ENCODE measurements at regions not wholly inside any gene's neighbourhood (a gene's known extent, or its start where the extent isn't known, plus 50 kb on each side); places are given as distances from the start of the nearest gene placed in this dataset.

GRCh38 chr20:39876976-39877635, 811.9 kb downstream of the MAFB start:
- no peak for DNase-seq (ENCODE audit: low read depth in 2 of 2)

GRCh38 chr20:39875492-39876110, 813.4 kb downstream of the MAFB start:
- DNase-seq (ENCODE audit: low read depth in 2 of 2) = no peak

GRCh38 chr20:39874049-39874893, 814.8 kb downstream of the MAFB start:
- DNase-seq (ENCODE audit: low read depth in 2 of 2) = peak in 1 of 2 experiments; percentile 59

- DNase-seq (ENCODE audit: low read depth in 2 of 2) = no peak
Measured at GRCh38 chr20:39873286-39873685, 815.8 kb downstream of the MAFB start.

- DNase-seq (ENCODE audit: low read depth in 2 of 2) = no peak
Measured at GRCh38 chr20:39871013-39871412, 818.0 kb downstream of the MAFB start.

GRCh38 chr20:39865446-39865845, 823.6 kb downstream of the MAFB start:
- no peak for DNase-seq (ENCODE audit: low read depth in 2 of 2)

- DNase-seq (ENCODE audit: low read depth in 2 of 2) = no peak
Measured at GRCh38 chr20:39862470-39862891, 826.6 kb downstream of the MAFB start.

- DNase-seq (ENCODE audit: low read depth in 2 of 2) = no peak
Measured at GRCh38 chr20:39861381-39861780, 827.7 kb downstream of the MAFB start.

GRCh38 chr20:39857835-39858234, 831.2 kb downstream of the MAFB start:
- no peak for DNase-seq (ENCODE audit: low read depth in 2 of 2)

- DNase-seq (ENCODE audit: low read depth in 2 of 2) = no peak
Measured at GRCh38 chr20:39857187-39857586, 831.8 kb downstream of the MAFB start.

GRCh38 chr20:39855799-39856198, 833.2 kb downstream of the MAFB start:
- no peak for DNase-seq (ENCODE audit: low read depth in 2 of 2)

- DNase-seq (ENCODE audit: low read depth in 2 of 2) = no peak
Measured at GRCh38 chr20:39855056-39855455, 834.0 kb downstream of the MAFB start.

GRCh38 chr20:39853636-39854035, 835.4 kb downstream of the MAFB start:
- no peak for DNase-seq (ENCODE audit: low read depth in 2 of 2)

GRCh38 chr20:39853050-39853449, 836.0 kb downstream of the MAFB start:
- DNase-seq (ENCODE audit: low read depth in 2 of 2) = no peak

- no peak for DNase-seq (ENCODE audit: low read depth in 2 of 2)
Measured at GRCh38 chr20:39851459-39851858, 837.6 kb downstream of the MAFB start.

GRCh38 chr20:39850821-39851330, 838.2 kb downstream of the MAFB start:
- no peak for DNase-seq (ENCODE audit: low read depth in 2 of 2)

- no peak for DNase-seq (ENCODE audit: low read depth in 2 of 2)
Measured at GRCh38 chr20:39850246-39850645, 838.8 kb downstream of the MAFB start.

- peak; percentile 83 for DNase-seq (ENCODE audit: low read depth in 2 of 2)
Measured at GRCh38 chr20:39849664-39850063, 839.4 kb downstream of the MAFB start.

GRCh38 chr20:39849171-39849570, 839.9 kb downstream of the MAFB start:
- DNase-seq (ENCODE audit: low read depth in 2 of 2) = no peak

GRCh38 chr20:39839399-39840119, 849.5 kb downstream of the MAFB start:
- no peak for DNase-seq (ENCODE audit: low read depth in 2 of 2)

GRCh38 chr20:39837561-39837960, 851.5 kb downstream of the MAFB start:
- DNase-seq (ENCODE audit: low read depth in 2 of 2) = no peak

All from fibroblast of skin of left quadriceps (primary cell).